Parathyroid adenoma (tissue), 2 donors: ENCODE measurements at regions not wholly inside any gene's neighbourhood (a gene's known extent, or its start where the extent isn't known, plus 50 kb on each side); places are given as distances from the start of the nearest gene placed in this dataset.

Experiments used
- H2AFZ ChIP-seq: fragments of 300-600 bp; sonication (generic); one replicate; pipeline ENCODE4 v1.7.0; 2017; ENCODE audit warnings: antibody characterized with exemption, mild to moderate bottlenecking
- H3K27ac ChIP-seq: fragments of 300-600 bp; sonication (generic); one replicate; pipeline ENCODE4 v1.7.0; 2017
- H3K27me3 ChIP-seq: fragments of 300-600 bp; sonication (generic); one replicate; pipeline ENCODE4 v1.7.0; 2017; ENCODE audit warnings: low read length; ENCODE audit not compliant: control insufficient read depth, insufficient read depth
- H3K36me3 ChIP-seq: fragments of 300-600 bp; sonication (generic); one replicate; pipeline ENCODE4 v1.7.0; 2017; ENCODE audit warnings: low read length; ENCODE audit not compliant: control insufficient read depth, insufficient read depth
- H3K4me1 ChIP-seq: fragments of 300-600 bp; sonication (generic); one replicate; pipeline ENCODE4 v1.7.0; 2017; ENCODE audit warnings: control low read depth
- H3K4me2 ChIP-seq: fragments of 300-600 bp; sonication (generic); one replicate; pipeline ENCODE4 v1.7.0; 2017; ENCODE audit warnings: low read length
- H3K4me3 ChIP-seq: fragments of 300-600 bp; sonication (generic); one replicate; pipeline ENCODE4 v1.7.0; 2017; ENCODE audit warnings: low read depth, low read length
- H3K79me2 ChIP-seq: fragments of 300-600 bp; sonication (generic); one replicate; pipeline ENCODE4 v1.7.0; 2017; ENCODE audit warnings: control low read depth
- H3K9ac ChIP-seq: fragments of 300-600 bp; sonication (generic); one replicate; pipeline ENCODE4 v1.7.0; 2017; ENCODE audit warnings: mild to moderate bottlenecking
- H3K9me3 ChIP-seq: fragments of 300-600 bp; sonication (generic); one replicate; pipeline ENCODE4 v1.7.0; 2017; ENCODE audit warnings: low read length; ENCODE audit not compliant: control insufficient read depth
- TF ChIP-seq, protein P1 (sequence below): fragments of 300-600 bp; sonication (generic); IDR thresholded peaks from one replicate; pipeline ENCODE4 v1.7.0; 2017; ENCODE audit warnings: antibody characterized with exemption, mild to moderate bottlenecking
- donor health status: primary hyperparathyroidism.

DNA sequence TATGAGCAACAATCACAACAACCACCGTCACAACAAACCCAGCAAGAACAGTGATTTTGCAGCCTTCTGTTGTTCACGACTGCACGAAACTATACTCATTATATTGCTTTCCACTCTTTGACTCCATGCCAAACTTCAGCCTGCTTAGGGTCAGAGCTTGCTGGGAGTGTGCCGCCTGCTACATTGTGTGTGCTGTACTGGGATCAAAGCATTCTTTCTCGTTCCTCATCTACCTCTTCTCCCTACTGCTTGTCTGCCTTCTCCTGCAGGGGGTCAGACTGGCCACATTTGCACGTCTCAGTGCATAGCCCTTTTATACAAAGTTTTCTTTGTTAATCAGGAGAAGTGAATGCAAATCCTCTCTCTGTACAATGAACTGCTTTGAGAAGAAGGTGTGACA lies 401.6 kb upstream of the CITED2 start:
- Histone ChIP-seq H3K27me3 (no peaks in the 10 kb centered on the region), H3K9ac (no peak overlapping the region), H3K4me1 (peaks cover 57% of the 10 kb centered on the region), H3K4me3 (no peak overlapping the region), H3K36me3 (no peaks in the 10 kb centered on the region), H2AFZ (peak overlapping the region; percentile 52), H3K4me2 (no peak overlapping the region), H3K9me3 (no peaks in the 10 kb centered on the region), H3K27ac (peak overlapping the region; percentile 48), H3K79me2 (no peaks in the 10 kb centered on the region)
- TF ChIP-seq, protein P1, sequence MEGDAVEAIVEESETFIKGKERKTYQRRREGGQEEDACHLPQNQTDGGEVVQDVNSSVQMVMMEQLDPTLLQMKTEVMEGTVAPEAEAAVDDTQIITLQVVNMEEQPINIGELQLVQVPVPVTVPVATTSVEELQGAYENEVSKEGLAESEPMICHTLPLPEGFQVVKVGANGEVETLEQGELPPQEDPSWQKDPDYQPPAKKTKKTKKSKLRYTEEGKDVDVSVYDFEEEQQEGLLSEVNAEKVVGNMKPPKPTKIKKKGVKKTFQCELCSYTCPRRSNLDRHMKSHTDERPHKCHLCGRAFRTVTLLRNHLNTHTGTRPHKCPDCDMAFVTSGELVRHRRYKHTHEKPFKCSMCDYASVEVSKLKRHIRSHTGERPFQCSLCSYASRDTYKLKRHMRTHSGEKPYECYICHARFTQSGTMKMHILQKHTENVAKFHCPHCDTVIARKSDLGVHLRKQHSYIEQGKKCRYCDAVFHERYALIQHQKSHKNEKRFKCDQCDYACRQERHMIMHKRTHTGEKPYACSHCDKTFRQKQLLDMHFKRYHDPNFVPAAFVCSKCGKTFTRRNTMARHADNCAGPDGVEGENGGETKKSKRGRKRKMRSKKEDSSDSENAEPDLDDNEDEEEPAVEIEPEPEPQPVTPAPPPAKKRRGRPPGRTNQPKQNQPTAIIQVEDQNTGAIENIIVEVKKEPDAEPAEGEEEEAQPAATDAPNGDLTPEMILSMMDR, result no peak

DNA sequence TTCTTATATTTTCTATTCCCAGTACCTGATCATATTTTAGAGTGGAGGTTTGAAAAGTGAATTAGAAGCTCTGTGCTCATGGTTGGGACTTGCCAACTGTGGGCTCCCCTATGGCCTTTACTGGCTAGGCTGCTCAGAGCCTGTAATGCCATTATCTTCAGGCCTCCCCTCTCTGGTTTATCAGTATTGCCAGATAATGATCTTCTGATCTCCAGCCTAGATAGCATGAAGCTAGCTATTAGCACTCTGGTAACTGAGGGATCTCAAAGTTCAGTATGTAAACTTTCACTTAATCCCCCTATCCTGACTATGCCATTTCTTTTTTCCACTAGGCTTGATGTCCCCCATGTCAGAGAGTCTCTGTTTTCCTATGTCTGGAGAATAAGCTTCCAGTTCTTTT lies 393.7 kb upstream of the CITED2 start:
- Histone ChIP-seq H2AFZ (peak overlapping the region; percentile 22), H3K4me3 (no peak overlapping the region), H3K79me2 (no peaks in the 10 kb centered on the region), H3K36me3 (no peaks in the 10 kb centered on the region), H3K9ac (no peak overlapping the region), H3K27me3 (no peaks in the 10 kb centered on the region), H3K9me3 (no peaks in the 10 kb centered on the region), H3K27ac (no peak overlapping the region), H3K4me2 (no peak overlapping the region), H3K4me1 (peaks cover 28% of the 10 kb centered on the region)
- TF ChIP-seq, protein P1, result no peak

DNA sequence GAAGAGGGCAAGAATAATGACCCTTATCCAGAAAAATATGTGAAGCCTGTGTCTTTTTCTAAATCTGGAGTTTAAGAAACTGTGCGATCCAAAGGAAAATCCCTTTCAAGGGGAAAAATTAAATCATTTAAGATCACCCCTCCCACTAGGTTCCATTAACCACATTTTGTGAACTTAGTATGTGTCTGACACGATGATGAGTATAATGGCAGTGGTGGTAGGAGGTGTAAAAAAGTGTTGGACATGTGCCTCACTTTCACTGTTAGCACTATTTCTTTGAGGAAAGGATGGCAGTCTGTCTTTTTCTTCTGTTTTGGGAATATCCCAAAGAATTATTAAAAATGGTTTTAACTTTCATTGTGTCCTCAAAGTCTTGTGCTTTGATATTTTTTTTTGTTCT lies 392.3 kb upstream of the CITED2 start:
- no peak overlapping the region for H3K27ac ChIP-seq
- H3K4me1 ChIP-seq, result peaks cover 26% of the 10 kb centered on the region
- no peak overlapping the region for H3K4me3 ChIP-seq
- no peak overlapping the region for H3K4me2 ChIP-seq
- H2AFZ ChIP-seq, result no peak overlapping the region
- H3K36me3 ChIP-seq, result no peaks in the 10 kb centered on the region
- H3K9me3 ChIP-seq, result no peaks in the 10 kb centered on the region
- no peaks in the 10 kb centered on the region for H3K27me3 ChIP-seq
- no peaks in the 10 kb centered on the region for H3K79me2 ChIP-seq
- no peak overlapping the region for H3K9ac ChIP-seq
- TF ChIP-seq, protein P1, result no peak

DNA sequence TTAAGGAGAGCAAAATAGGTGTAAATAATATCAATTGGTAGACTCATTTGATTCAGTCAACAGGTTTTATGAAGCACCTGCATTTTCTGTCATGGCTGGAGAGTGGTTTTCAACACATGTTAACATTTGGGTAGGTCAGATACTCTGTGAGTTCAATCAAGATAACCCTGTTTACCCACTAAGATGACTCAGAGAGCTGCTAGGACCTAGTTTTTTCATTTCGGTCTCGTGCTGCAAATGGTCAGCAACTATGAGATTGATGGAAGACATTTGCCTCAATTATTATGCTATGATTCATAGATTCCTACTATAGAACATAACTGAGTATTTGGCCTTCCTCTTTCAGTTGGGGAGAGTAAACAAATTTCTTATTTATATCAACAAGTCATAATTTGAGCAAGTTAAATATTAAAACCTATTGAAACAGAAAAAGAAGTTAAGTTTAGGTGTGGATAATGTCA lies 391.4 kb upstream of the CITED2 start:
- no peaks in the 10 kb centered on the region for H3K79me2 ChIP-seq
- H3K4me2 ChIP-seq, result no peak overlapping the region
- TF ChIP-seq, protein P1, result no peak
- no peak overlapping the region for H3K27ac ChIP-seq
- H3K4me1 ChIP-seq, result peaks cover 17% of the 10 kb centered on the region
- H3K4me3 ChIP-seq, result no peak overlapping the region
- H3K27me3 ChIP-seq, result no peaks in the 10 kb centered on the region
- no peak overlapping the region for H2AFZ ChIP-seq
- no peaks in the 10 kb centered on the region for H3K36me3 ChIP-seq
- no peak overlapping the region for H3K9ac ChIP-seq
- no peaks in the 10 kb centered on the region for H3K9me3 ChIP-seq

DNA sequence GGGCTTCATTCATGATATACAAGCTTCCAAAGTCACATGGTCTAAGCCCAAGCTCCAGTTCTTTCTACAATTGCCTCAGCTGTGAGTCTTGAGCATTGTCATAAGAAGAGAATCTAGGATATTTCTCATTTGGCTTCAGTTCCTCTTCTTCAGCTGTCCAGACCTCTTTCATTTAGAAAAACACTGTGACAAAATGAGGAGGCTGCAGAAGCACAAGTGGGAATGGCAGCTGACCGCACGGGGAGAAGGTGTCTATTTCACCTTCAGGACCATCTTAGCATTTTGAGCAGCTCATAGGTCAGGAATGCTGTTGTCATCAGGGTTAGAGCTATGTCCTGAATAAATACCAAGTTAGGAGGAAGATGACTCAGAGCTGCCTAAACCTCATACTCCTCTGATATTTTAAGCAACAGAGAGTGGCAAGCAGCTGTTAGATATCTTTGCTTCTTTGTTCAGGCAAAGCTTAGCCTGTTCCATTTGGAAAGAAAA lies 390.1 kb upstream of the CITED2 start:
- Histone ChIP-seq H3K9me3 (no peaks in the 10 kb centered on the region), H3K79me2 (no peaks in the 10 kb centered on the region), H3K9ac (no peak overlapping the region), H2AFZ (peak overlapping the region; percentile 73), H3K36me3 (no peaks in the 10 kb centered on the region), H3K27ac (peak overlapping the region; percentile 81), H3K27me3 (no peaks in the 10 kb centered on the region), H3K4me2 (no peak overlapping the region), H3K4me3 (no peak overlapping the region), H3K4me1 (peaks cover 17% of the 10 kb centered on the region)
- TF ChIP-seq, protein P1, result no peak
